ENCODE measurements at regions not wholly inside any gene's neighbourhood (a gene's known extent, or its start where the extent isn't known, plus 50 kb on each side); places are given as distances from the start of the nearest gene placed in this dataset.

DNA sequence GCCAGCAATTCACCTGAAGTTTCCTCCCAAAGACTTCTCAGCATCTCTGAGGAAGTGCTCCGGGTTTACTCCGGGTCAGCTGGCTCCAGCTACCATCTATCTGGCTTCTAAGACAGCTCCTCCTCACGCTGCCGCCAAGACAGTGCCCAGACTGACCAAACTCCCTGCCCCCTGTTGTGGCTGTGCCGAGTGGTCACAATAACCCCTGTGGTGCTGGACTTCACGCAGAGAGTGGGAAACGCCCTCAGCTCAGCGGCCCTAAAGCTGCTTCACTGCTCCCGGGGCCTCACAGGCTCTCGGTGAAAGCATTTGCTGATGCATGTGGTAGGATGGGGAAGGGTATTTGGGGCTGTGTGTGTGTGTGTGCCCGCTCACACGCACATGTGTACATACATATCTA, 154.8 kb upstream of the ZNF236 start:
- DNase-seq = no peak
- no peaks in the 10 kb centered on the region for H3K36me3 ChIP-seq
- H3K9me3 ChIP-seq = no peaks in the 10 kb centered on the region
- H3K27me3 ChIP-seq = no peaks in the 10 kb centered on the region
- no peak overlapping the region for H3K4me3 ChIP-seq
- TF ChIP-seq, protein P1, sequence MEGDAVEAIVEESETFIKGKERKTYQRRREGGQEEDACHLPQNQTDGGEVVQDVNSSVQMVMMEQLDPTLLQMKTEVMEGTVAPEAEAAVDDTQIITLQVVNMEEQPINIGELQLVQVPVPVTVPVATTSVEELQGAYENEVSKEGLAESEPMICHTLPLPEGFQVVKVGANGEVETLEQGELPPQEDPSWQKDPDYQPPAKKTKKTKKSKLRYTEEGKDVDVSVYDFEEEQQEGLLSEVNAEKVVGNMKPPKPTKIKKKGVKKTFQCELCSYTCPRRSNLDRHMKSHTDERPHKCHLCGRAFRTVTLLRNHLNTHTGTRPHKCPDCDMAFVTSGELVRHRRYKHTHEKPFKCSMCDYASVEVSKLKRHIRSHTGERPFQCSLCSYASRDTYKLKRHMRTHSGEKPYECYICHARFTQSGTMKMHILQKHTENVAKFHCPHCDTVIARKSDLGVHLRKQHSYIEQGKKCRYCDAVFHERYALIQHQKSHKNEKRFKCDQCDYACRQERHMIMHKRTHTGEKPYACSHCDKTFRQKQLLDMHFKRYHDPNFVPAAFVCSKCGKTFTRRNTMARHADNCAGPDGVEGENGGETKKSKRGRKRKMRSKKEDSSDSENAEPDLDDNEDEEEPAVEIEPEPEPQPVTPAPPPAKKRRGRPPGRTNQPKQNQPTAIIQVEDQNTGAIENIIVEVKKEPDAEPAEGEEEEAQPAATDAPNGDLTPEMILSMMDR (IDR thresholded peaks at IDR 0.05) = no peak
- TF ChIP-seq POLR2A (IDR thresholded peaks at IDR 0.05) = no peak
- H3K4me1 ChIP-seq = no peaks in the 10 kb centered on the region
- H3K27ac ChIP-seq = no peak overlapping the region

DNA sequence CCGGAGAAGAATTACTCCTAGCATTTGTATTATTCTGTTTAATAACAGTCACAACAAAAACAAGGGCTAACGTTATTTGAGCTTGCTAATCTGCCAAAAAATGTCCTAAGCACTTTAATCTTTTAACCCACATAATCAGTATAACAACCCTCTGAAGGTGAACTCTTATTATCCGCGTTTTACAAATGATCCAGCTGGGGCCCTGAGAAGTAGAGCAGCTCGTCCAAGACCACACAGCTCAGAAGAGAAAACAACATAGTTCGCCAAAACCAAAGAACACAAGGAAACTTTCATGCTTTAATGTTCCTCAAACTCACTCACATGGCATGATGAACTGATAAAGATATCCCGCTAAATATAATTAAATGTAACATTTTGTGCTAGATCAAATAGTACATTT, 159.7 kb upstream of the ZNF236 start:
- no peaks in the 10 kb centered on the region for H3K4me1 ChIP-seq
- no peak overlapping the region for H3K4me3 ChIP-seq
- no peaks in the 10 kb centered on the region for H3K27me3 ChIP-seq
- no peak for DNase-seq
- H3K36me3 ChIP-seq = no peaks in the 10 kb centered on the region
- no peak for TF ChIP-seq POLR2A (IDR thresholded peaks at IDR 0.05)
- TF ChIP-seq, protein P1 (IDR thresholded peaks at IDR 0.05) = no peak
- no peak overlapping the region for H3K27ac ChIP-seq
- H3K9me3 ChIP-seq = no peaks in the 10 kb centered on the region

DNA sequence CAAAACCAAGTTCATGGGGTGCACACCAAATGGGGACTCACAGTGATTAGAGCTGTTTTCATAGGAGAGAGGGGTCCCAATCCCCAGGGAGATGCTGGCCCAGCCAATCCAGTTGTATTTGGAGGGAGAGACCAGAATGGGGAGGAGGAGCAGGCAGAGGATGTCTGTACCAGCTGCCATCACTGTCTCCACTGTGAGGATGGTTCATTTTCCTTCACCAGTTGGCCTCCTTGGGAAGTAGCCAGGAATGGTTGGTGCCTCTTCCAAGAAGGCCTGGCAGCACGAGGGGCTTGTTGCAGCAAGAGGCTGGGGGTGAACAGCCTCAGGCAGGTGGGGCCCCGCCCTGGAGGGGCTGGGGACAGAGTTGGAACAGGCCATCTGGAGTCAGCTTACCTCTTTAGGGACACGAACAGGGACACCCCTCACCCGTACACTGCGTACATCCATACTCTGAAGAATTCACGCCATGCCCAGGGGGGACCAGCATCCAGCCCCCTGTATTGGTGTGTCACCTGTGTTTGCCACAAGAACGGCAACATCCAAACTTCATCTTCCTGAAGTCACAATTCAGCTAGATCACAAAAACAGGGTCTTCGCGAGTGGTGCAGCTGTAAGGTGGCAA, 161.7 kb upstream of the ZNF236 start:
- TF ChIP-seq POLR2A (IDR thresholded peaks at IDR 0.05) = no peak
- TF ChIP-seq, protein P1 (IDR thresholded peaks at IDR 0.05) = no peak
- Histone ChIP-seq H3K4me3 (no peak overlapping the region), H3K27me3 (no peaks in the 10 kb centered on the region), H3K4me1 (no peaks in the 10 kb centered on the region), H3K9me3 (no peaks in the 10 kb centered on the region), H3K36me3 (no peaks in the 10 kb centered on the region), H3K27ac (no peak overlapping the region)
- DNase-seq = no peak

DNA sequence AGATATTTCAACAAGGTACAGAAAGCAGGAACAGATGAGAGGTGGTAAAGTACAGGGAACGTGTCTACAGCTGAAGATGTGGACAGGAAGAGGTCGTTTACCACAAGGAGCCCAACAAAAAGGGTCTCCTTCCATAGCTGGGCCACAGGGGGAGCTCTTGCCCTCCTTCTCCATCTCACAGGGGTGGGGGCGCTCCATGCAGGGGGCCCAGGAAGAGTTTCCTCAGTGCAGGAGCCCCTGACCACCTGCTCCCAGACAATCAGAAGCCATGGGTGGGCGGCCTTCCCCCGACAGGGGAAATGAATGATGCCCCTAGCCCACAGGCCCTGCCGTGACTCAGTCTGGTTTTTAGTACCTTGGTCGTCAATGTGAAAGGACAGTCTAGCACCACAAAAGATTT, 163.6 kb upstream of the ZNF516 start:
- H3K27me3 ChIP-seq = no peaks in the 10 kb centered on the region
- H3K4me1 ChIP-seq = no peaks in the 10 kb centered on the region
- no peak for DNase-seq
- no peak overlapping the region for H3K27ac ChIP-seq
- H3K4me3 ChIP-seq = no peak overlapping the region
- no peak for TF ChIP-seq POLR2A (IDR thresholded peaks at IDR 0.05)
- TF ChIP-seq, protein P1 (IDR thresholded peaks at IDR 0.05) = no peak
- H3K36me3 ChIP-seq = no peaks in the 10 kb centered on the region
- no peaks in the 10 kb centered on the region for H3K9me3 ChIP-seq

DNA sequence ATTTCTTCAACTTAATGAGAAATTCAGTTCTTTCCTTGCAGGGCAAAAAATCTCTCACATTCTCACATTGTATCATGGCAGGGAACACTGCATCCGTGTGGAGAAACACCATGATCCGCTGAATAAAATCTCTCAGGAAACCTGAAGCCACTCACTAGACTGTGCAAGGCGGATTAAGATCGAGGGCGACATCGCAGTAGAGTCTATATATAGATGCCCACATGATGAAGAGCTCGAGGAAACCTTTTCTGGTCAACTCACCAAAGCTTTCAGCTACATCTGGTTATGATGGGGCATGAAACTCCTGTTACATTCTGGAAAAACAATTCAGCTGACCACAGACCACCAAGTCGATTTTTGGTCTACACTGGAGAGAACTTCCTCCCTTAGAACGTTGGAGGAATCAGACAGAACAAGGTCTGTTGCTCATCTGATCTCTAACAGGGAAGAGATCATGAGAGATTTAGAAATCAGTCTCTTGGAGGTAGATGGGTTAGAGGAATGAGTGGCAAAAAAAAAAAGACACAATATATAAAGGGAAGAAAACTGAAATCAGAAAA, 162.9 kb upstream of the ZNF516 start:
- Histone ChIP-seq H3K4me1 (no peaks in the 10 kb centered on the region), H3K27me3 (no peaks in the 10 kb centered on the region), H3K36me3 (no peaks in the 10 kb centered on the region), H3K4me3 (no peak overlapping the region), H3K27ac (no peak overlapping the region), H3K9me3 (no peaks in the 10 kb centered on the region)
- TF ChIP-seq, protein P1 (IDR thresholded peaks at IDR 0.05) = no peak
- no peak for TF ChIP-seq POLR2A (IDR thresholded peaks at IDR 0.05)
- DNase-seq = no peak

Measured in Peyer's patch (tissue), 4 donors.